ENCODE measurements at regions not wholly inside any gene's neighbourhood (a gene's known extent, or its start where the extent isn't known, plus 50 kb on each side); places are given as distances from the start of the nearest gene placed in this dataset.

DNA sequence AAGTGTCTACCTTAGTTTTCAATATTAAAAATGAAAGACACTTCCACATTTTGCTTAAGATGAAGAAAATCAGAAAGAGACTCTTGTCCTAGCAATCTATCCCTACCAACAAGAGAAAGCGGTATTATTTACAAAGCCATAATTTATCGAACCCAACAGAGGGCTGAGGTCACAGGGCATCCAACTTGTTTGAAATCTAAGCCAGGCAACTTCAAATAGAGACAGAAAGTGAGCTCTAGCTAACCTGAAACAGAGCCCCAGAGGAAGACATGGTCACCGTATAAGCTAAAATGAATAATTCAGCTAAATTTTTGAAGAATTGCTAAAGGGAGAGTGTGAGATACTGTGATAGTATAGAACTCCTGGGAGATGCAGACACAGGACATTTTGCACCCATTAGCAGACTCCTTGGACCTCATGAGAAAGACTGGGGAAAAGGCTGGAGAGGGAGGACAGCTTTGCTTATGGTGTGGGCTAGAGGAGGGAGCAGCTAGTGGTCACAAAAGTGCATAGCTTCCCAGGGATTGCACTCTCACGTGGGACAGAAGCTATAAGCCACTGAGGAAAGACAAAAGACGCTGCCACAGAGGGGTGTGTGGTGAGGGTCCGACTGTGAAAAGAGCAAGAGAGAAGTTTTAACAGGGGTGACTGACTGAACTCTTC is 624.2 kb upstream of the GRIN3A start:
- TF ChIP-seq, protein P1, sequence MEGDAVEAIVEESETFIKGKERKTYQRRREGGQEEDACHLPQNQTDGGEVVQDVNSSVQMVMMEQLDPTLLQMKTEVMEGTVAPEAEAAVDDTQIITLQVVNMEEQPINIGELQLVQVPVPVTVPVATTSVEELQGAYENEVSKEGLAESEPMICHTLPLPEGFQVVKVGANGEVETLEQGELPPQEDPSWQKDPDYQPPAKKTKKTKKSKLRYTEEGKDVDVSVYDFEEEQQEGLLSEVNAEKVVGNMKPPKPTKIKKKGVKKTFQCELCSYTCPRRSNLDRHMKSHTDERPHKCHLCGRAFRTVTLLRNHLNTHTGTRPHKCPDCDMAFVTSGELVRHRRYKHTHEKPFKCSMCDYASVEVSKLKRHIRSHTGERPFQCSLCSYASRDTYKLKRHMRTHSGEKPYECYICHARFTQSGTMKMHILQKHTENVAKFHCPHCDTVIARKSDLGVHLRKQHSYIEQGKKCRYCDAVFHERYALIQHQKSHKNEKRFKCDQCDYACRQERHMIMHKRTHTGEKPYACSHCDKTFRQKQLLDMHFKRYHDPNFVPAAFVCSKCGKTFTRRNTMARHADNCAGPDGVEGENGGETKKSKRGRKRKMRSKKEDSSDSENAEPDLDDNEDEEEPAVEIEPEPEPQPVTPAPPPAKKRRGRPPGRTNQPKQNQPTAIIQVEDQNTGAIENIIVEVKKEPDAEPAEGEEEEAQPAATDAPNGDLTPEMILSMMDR (IDR thresholded peaks at IDR 0.05): no peak
- TF ChIP-seq POLR2A (IDR thresholded peaks at IDR 0.05) (no peak), POLR2AphosphoS5 (IDR thresholded peaks at IDR 0.05) (no peak), EP300 (IDR thresholded peaks at IDR 0.05) (no peak)
